ENCODE measurements at regions not wholly inside any gene's neighbourhood (a gene's known extent, or its start where the extent isn't known, plus 50 kb on each side); places are given as distances from the start of the nearest gene placed in this dataset.
"Not testable (repeated sequence)": the region's sequence is repeated elsewhere in the genome, so short reads cannot be mapped to it uniquely, and the experiment has no call there.

DNA sequence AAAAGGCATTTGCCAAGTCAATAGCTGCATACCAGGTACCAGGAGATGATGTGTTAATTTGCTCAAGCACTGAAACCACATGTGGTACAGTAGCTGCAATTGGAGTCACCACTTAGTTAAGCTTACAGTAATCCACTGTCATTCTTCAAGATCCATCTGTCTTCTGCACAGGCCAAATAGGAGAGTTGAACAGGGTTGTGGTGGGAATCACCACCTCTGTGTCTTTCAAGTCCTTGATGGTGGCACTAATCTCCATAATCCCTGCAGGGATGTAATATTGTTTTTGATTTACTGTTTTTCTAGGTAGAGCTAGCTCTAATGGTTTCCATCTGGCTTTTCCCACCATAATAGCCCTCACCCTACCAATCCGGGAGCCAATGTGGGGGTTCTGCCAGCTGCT lies 91.9 kb downstream of the FCRL5 start:
- no peak for DNase-seq

DNA sequence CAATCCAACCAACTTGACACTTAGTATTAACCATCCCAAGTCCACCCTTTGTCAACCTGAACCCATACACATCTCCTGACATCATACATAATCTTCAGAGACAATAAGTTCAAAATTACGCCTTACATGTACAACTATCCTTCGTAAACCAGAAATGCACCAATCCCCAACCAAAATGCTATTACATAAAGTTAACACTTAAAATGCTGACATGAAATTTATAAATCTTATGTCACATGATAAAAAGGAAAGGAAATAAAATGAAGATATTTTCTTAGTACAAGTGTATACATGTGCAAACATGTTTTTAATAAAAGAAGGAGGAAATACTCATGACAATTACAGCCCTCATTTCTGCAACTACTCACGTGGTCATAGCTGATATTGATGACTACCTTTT lies 95.0 kb downstream of the FCRL5 start:
- DNase-seq, result no peak

DNA sequence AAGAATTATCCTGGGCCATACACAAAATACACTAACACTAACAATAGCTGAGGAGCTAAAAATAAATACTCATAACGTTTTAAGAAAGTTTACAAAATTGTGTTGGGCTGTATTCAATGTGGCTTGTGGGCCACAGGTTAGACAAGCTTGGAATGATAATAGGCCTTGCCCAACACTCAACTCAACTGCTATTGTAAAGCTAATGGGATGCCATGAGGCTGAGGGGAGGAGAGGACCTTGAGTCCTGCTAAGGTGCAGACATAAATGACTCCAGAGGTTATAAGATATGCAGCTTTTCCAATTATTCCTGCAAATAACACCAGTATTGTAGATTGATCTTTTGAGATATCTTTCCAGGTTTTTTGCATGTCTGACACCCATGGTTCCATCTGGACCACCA lies 97.0 kb downstream of the FCRL5 start:
- DNase-seq, result no peak

DNA sequence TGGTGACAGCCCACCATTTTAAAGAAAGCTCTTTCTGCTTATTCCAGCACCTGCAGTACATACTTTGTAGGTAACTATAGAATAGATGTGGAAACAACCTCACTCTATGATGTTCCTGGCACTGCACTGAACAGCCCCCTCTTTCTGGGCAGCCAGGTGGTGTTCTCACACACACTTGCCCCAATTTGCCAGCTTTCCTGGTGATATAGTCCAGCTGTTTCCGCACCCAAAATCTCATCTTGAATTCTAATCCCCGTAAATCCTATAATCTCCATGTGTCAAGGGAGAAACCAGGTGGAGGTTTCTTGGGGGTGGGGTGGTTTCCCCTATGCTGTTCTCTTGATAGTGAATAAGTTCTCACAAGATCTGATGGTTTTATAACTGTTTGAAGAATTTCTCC lies 102.2 kb downstream of the FCRL5 start:
- DNase-seq, result no peak

DNA sequence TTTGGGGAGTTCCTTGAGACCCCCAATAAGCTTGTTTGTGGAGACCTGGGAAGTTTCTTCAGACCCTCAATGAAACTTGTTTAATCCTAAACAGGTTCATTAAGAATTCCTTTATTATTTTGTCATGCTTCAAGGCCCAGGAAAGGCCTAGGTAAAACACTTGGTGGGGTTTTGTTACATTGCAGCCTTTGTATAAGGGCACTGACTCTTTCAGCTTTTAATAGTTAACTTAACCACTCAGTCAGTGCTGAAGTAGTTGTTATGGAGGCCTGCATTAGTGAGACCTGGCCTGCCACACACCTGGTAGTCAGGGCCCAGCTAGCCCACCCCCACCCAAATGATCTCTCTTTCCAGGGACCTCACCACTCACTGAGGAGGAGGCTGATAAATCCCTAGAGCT lies 103.7 kb downstream of the FCRL5 start:
- no peak for DNase-seq

DNA sequence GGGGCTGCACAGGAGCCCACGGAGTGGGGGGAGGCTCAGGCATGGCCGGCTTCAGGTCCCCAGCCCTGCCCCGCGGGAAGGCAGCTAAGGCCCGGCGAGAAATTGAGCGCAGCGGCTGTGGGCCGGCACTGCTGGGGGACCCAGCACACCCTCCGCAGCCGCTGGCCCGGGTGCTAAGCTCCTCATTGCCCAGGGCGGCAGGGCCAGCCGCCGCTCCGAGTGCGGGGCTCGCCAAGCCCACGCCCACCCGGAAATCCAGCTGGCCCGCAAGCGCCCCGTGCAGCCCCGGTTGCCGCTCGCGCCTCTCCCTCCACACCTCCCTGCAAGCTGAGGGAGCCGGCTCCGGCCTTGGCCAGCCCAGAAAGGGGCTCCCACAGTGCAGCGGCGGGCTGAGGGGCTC lies 106.0 kb downstream of the FCRL5 start:
- DNase-seq, result not testable (repeated sequence)

DNA sequence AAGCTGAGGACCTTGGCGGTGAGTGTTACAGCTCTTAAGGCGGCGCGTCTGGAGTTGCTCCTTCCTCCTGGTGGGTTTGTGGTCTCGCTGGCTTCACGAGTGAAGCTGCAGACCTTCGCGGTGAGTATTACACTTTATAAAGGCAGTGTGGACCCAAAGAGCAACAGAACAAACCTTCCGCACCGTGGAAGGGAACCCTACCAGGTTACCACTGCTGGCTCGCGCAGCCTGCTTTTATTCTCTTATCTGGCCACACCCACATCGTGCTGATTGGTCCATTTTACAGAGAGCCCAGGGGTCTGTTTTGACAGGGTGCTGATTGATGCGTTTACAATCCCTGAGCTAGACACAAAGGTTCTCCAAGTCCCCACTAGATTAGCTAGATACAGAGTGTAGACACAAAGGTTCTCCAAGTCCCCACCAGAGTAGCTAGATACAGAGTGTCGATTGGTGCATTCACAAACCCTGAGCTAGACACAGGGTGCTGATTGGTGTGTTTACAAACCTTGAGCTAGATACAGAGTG lies 106.6 kb downstream of the FCRL5 start:
- not testable (repeated sequence) for DNase-seq

DNA sequence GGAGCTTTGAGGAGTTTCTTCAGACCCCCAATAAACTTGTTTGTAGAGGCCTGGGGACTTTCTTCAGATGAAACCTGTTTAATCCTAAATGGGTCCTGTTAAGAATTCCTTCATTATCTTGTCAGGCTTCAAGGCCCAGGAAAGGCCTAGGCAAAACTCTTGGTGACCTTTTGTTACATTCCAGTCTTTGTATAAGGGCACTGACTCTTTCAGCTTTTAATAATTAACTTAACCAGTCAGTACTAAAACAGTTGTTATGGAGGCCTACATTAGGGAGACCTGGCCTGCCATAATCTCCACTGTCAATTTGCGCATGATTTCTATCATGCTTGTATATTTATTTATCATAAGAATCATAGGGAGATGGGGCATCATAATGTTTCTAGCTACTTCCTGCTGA lies 110.2 kb downstream of the FCRL5 start:
- no peak for DNase-seq

DNA sequence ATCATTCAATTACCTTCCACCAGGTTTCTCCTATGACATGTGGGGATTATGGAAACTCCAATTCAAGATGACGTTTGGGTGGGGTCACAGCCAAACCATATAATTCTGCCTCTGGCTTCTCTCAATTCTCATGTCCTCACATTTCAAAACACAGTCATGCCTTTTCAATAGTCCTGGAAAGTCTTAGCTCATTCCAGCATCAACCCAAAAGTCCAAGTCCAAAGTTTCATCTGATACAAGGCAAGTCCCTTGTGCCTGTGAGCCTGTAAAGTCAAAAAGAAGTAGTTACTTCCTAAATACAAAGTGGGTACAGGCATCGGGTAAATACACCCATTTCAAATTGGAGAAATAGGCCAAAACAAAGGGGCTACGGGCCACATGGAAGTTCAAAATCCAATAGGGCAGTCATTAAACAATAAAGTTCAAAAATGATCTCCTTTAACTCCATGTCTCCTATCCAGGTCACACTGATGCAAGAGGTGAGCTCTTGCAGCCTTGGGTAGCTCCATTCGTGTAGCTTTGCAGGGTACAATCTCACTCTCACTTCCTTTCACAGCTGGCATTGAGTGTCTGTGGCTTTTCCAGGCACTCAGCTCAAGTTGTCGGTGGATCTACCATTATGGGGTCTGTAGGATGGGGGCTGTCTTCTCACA lies 112.9 kb downstream of the FCRL5 start:
- no peak for DNase-seq

DNA sequence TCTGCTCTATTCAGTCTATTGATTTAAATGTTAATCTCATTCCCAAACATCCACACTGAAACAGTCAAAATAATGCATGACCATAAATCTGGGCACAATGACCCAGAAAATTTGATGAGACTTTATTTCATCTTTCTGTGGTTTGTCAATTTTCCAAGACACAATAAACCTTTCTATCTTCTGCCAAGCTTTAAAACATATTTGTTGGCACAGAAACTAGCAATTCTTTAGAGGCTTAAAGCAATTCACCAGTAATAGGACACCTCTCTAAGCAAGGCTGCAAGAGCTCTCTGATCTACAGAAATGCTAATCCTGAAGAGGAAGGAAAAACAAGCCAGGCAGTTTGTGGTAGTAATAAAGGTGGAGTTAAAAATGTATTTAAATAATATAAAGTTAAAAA lies 113.7 kb downstream of the FCRL5 start:
- DNase-seq, result no peak

DNA sequence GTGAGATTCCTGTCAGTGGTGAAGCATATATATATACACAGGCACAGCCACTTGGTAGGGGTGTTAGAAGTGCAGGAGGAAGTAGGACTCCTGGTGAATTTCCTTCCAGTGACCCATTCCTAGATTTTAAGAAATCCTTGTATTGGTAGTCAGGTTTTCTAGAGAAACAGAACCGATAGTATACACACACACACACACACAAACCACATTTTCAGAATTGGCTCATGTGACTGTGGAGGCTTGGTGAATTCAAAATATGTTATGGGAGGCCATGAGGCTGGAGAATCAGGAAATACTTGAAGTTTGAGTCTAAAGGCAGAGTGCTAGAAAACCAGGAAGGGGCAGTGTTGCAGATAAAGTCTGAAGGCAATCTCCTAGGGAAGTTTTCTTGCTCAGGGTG lies 114.2 kb downstream of the FCRL5 start:
- no peak for DNase-seq

DNA sequence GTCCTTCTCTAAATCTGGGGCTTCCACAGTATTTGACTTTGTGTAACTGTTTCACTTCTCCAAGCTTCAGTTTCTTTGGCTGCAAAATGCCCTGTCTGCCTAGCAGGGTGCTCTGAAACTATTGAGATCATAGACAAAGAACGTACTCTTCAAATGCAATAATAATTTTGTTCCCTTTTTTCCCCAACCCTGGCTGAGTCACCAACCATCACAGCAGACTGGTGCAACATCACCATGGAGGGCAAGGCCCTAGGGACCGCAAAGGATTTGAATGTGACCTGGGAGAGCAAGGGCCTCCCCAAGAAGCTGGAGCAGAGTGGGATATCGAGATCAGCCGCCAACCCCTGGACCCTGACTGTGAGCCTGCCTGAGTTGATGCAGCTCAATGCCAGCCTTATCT lies 115.0 kb downstream of the FCRL5 start:
- no peak for DNase-seq

DNA sequence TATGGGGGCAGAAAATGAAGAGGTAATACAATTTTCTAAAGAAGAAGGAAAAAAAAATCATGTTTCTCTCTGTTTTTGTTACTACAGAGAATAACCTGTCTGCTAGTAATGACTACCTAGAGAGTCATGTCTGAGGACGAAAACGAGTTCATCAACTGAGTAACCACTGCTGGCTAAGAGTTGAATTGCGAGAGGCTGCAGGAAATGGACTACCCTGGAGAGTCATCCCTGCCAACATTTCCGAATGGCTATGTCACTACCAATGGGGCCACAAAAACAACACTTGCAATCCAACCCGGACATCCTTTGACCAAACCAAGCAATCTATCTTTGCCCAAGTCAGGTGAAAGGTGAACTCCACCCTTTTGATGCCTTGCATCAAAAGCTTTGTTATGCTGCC lies 120.6 kb downstream of the FCRL5 start:
- no peak for DNase-seq

DNA sequence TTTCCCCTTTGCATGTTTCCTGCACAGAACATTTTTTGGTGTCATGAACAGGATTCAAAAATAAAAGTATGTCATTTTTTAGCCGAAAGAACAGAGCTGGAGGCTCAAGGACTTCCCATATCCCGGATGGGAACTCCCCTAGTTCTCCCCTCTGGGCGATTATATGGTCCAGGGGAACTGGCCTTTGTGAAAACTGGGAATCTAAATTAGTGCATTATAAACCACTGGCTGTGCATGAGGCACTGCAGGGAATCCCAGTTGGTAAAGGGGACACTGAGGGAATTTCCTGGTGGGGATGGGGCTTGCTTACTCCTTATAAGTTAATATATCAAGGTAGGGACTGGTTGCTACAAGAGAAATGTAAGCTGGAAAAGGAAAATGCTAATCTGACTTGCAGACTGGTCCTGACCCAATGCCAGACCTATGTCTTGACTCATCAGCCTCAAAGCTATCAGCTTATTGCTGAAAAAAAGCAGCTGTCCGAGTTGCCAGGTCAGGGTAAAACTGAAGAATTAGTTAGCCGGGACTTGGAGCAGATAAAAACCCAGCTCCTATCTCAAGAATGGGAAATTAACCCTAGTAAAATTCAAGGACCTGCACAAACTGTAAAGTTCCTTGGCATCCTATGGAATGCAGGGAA lies 122.6 kb downstream of the FCRL5 start:
- no peak for DNase-seq

DNA sequence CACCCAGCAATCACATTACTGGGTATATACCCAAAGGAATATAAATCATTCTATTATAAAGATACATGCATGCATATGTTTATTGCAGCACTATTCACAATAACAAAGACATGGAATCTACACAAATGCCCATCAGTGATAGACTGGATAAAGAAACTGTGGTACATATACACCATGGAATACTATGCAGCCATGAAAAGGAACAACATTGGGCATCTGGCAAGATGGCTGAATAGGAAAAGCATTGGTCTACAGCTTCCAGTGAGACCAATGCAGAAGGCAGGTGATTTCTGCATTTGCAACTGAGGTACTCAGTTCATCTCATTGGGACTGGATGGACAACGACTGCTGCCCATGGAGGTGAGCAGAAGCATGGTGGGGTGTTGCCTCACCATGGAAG lies 128.6 kb downstream of the FCRL5 start:
- DNase-seq, result not testable (repeated sequence)

DNA sequence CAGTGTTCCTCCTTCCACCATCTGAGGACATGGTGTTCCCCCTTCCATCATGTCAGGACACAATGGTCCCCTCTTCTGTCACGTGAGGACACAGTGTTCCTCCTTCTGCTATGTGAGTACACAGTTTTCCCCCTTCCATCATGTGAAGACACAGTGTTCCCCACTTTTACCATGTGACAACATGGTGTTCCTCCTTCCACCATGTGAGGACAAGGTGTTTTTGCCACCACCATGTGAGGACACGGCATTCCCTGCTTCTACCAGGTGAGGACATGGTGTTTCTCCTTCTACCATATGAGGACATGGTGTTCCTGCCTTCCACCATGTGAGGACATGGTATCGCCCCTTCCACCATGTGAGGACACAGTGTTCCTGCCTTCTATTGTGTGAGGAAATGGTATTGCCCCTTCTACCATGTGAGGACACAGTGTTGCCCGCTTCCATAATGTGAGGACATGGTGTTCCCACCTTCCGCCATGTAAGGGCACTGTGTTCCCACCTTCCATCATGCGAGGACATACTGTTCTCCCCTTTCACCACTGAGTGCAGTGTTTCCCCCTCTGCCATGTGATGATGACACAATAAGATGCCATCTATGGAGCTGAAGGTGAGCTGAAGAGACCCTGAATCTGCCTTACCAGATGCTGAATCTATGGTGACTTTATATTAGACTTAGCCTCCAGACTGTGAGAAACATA lies 132.3 kb downstream of the FCRL5 start:
- DNase-seq, result no peak

DNA sequence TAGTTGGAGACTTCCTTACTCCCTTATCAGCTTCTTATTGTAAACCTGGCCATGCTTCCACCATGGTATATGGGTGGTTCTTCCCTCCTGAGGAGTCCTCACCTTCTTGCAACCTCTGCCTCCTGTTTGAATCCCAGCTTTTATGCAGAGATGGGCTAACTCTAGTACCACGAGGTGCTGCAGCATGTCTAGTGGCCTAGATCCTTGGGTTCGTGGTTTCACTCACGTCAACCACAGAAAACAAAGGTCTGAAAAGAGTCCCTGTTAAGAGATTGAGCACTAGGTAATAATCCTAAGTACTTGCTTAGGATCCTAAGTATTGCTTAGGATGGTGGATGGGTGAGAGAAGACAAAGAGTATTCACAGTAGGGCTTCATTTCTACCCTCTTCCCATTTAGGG lies 133.7 kb downstream of the FCRL5 start:
- DNase-seq, result no peak

DNA sequence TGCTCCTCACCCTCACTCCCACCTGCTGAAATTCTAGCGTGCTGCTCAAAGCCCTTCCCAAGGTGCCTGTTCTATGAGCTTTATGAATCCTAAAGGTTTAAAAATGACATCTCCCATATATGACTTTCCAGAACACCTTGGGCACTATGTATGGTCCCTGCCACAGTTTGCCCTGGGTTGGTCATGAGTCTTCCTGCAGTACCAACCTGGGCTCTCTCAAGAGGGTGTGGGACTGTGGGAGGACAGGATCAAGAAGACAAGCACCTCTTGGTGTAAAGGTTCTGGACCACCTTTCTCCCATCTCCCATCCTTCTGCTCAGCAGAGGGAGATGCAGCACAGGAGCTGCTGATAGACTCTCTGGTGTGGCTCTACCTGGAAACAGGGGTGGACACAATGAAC lies 134.1 kb downstream of the FCRL5 start:
- no peak for DNase-seq

DNA sequence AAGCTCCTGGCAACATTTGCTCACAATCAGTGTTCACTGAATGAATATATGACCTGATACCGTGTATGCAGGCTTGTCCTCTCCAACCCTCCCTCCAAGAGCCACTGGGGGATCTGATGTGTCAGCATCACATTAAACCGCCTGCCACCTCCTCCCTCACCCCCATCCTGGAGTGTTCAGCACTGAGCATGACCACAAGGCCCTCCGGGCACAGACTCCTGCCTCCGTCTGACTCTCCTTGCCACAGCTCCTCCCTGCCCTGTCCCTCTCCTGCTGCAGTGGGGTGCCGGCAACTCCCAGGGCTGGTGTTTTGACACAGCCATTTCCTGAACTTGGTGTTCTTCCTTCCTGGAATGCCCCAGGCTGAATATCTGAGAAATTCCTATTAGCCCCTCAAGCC lies 136.7 kb downstream of the FCRL5 start:
- DNase-seq, result no peak

DNA sequence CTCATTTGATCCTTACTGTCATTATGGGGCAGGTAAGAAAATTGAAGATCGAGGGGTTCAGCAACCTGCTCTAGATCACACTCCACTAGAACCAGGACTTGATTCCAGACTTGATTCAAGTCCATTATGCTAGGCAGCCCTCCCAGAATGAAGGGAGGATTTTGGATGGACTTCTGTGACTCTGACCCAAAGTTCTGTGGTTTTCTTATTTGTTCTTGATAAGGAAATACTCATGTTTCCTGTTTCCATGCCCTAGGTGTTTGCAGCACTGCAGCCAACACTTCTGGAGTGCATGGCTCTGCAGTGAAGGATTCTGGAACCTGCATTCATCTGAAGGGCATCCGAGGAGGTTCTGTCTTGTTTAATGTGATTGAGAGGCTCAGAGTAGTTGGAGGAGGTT lies 140.0 kb downstream of the FCRL5 start:
- DNase-seq, result no peak

DNA sequence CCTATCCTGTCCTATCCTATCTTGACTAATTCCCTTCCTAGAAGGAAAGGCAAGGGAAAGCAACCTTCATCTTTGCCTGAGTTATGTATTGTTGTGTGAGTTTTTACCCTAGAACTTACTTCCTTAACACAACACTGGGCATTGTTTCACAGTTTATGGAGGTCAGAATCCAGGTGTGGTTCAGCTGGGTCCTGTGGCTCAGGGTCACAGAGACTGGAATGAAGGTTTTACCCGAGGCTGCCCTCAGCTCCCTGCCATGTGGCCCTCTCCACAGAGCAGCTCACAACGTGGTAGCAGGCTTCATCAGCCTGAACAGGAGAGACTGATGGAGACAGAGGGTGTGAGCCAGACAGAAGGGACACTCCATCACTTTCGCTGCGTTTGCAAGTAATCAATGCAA lies 140.5 kb downstream of the FCRL5 start:
- no peak for DNase-seq

DNA sequence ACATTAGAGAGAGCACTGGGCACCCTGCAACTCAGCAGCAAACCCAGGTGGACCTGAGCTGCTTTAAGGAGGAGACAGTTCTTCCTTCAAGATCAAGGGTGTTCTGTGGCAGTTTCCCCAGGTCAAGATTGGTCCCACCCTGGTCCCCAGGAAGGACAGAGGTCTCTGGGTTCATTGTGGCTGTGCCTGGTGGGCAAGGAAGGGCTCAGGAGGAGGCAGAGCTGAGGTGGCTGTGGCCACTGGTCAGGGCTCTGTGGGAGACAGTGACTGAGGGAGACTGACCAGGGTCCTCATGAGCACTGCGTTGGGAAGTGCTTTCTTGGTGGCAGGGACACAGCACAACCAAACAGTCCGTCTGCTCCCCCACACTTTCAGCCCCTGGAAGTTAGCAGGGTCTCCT lies 141.3 kb downstream of the FCRL5 start:
- DNase-seq, result no peak

DNA sequence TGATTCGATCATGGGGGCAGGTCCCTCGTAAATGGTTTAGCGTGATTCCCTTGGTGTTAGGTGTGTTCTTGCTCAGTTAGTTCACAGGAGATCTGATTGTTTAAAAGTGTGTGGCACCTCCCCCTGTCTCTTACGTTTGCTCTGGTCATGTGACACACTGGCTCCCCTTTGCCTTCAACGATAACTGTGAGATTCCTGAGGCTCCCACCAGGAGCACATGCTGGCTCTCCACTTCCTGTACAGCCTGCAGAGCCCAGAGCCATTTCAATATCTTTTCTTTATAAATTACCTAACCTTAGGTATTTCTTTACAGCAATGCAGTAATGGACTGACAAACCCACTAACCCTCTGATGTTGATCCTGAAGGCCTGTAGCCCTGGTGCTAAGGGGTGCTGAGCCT lies 141.9 kb downstream of the FCRL5 start:
- no peak for DNase-seq

DNA sequence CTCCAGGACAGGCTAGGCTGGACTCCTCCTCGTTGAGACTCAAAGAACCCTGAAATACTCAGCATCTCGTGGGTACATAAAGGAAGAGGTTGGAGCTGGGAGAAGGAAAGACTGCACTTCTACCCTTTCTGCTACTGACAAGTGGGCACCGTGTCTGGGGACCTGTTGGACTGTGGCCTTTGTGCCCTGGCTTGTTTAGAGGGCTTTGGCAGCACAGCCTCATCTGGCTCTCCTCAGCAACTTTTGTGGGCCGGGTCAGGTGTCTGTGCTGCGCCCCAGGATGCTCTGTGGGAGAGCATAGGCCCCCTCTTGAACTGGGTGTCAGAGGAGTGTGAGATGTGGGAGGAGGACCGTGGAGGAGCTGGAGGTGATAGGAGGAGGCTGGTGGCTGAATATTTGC lies 142.4 kb downstream of the FCRL5 start:
- DNase-seq, result no peak
